Breast epithelium (tissue), 3 donors: ENCODE measurements at regions not wholly inside any gene's neighbourhood (a gene's known extent, or its start where the extent isn't known, plus 50 kb on each side); places are given as distances from the start of the nearest gene placed in this dataset.

Source experiments
- POLR2A ChIP-seq: fragments of 450-650 bp; IDR thresholded peaks from one replicate; pipeline ENCODE4 v1.6.1; 2016; ENCODE audit warnings: antibody characterized with exemption, mild to moderate bottlenecking, moderate library complexity
- POLR2AphosphoS5 ChIP-seq, 3 donors: sonication (generic); formaldehyde crosslinking; IDR thresholded peaks; one replicate each; pipeline ENCODE4 v1.6.1; 2017; ENCODE audit warnings: antibody characterized with exemption in 3 of 3
- TF ChIP-seq, protein P1 (sequence below), 3 donors: fragments of 450-650 bp; IDR thresholded peaks; one replicate each; pipeline ENCODE4 v1.5.1; 2016 to 2017; ENCODE audit warnings: antibody characterized with exemption in 3 of 3, mild to moderate bottlenecking in 3 of 3, moderate library complexity in 3 of 3

DNA sequence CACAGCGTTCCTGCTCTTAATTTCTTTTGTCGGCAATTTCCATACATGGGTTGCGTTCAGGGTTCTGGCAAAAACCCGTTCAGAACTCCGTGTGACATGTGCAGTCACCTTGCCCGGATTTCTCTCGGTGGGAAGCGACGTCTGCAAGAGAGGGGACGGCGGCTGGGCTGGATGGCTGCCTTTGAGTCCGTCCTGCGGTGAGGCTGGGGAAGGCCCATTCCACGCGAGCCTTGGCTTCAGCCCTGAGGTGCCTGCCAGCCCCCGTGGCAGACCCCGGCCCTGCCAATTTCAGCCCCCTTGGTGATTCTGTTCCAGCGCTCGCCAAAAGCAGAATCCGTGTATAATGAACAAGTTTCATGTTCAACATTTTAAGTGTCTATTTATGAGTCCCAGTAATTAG lies 72.6 kb upstream of the TSHZ3 start:
- TF ChIP-seq POLR2A (no peak), POLR2AphosphoS5 (IDR thresholded peaks at IDR 0.05) (no peak)
- TF ChIP-seq, protein P1, sequence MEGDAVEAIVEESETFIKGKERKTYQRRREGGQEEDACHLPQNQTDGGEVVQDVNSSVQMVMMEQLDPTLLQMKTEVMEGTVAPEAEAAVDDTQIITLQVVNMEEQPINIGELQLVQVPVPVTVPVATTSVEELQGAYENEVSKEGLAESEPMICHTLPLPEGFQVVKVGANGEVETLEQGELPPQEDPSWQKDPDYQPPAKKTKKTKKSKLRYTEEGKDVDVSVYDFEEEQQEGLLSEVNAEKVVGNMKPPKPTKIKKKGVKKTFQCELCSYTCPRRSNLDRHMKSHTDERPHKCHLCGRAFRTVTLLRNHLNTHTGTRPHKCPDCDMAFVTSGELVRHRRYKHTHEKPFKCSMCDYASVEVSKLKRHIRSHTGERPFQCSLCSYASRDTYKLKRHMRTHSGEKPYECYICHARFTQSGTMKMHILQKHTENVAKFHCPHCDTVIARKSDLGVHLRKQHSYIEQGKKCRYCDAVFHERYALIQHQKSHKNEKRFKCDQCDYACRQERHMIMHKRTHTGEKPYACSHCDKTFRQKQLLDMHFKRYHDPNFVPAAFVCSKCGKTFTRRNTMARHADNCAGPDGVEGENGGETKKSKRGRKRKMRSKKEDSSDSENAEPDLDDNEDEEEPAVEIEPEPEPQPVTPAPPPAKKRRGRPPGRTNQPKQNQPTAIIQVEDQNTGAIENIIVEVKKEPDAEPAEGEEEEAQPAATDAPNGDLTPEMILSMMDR (IDR thresholded peaks at IDR 0.05): no peak
